Gastrocnemius medialis (tissue), 4 donors: ENCODE measurements at regions not wholly inside any gene's neighbourhood (a gene's known extent, or its start where the extent isn't known, plus 50 kb on each side); places are given as distances from the start of the nearest gene placed in this dataset.

Source experiments
- ATAC-seq, 2 donors: fragments of 150-250 bp; one replicate each; pipeline ENCODE4 v1.9.1; 2016
- DNase-seq, 2 donors: peaks; one replicate each; pipeline ENCODE4 v3.0.0-alpha.2; 2019
- H3K27ac ChIP-seq, 4 donors: fragments of 200-600 bp; sonication (generic); 1 replicate in 1 of 4; 2 replicates in 3 of 4; pipeline ENCODE4 v1.5.1; 2016 to 2018; ENCODE audit warnings: mild to moderate bottlenecking in 2 of 4, moderate library complexity in 1 of 4
- H3K27me3 ChIP-seq, 3 donors: fragments of 200-600 bp; sonication (generic) in 2 of 3; 1 replicate in 1 of 3; 2 replicates in 2 of 3; pipeline versions ENCODE4 v1.5.1 to v1.6.0; 2016 to 2019; ENCODE audit warnings: mild to moderate bottlenecking in 1 of 3, moderate library complexity in 1 of 3
- H3K36me3 ChIP-seq, 2 donors: fragments of 200-600 bp; sonication (generic) in 1 of 2; one replicate each; pipeline ENCODE4 v1.5.1; 2017 to 2018
- H3K4me1 ChIP-seq, 2 donors: fragments of 200-600 bp; sonication (generic) in 1 of 2; one replicate each; pipeline ENCODE4 v1.5.1; 2016 to 2017; ENCODE audit warnings: mild to moderate bottlenecking in 2 of 2
- H3K4me3 ChIP-seq, 4 donors: fragments of 200-600 bp; sonication (generic) in 3 of 4; 1 replicate in 1 of 4; 2 replicates in 3 of 4; pipeline ENCODE4 v1.5.1; 2016 to 2019; ENCODE audit warnings: mild to moderate bottlenecking in 2 of 4
- H3K9me3 ChIP-seq, 3 donors: fragments of 200-600 bp; sonication (generic) in 2 of 3; 1 replicate in 1 of 3; 2 replicates in 2 of 3; pipeline ENCODE4 v1.5.1; 2016 to 2019
- CTCF ChIP-seq, 5 experiments: fragments of 450-650 bp in 3 of 5; fragments of 200-600 bp in 2 of 5; sonication (generic) in 2 of 5; IDR thresholded peaks in 4 of 5; conservative IDR thresholded peaks in 1 of 5; 1 replicate in 4 of 5; 2 replicates in 1 of 5; pipeline ENCODE4 v1.5.1; 2016 to 2019; ENCODE audit warnings: antibody characterized with exemption in 5 of 5, mild to moderate bottlenecking in 3 of 5, moderate library complexity in 3 of 5
- POLR2A ChIP-seq, 2 donors: fragments of 450-650 bp; IDR thresholded peaks; one replicate each; pipeline ENCODE4 v1.6.1; 2017; ENCODE audit warnings: antibody characterized with exemption in 2 of 2, mild to moderate bottlenecking in 2 of 2, moderate library complexity in 2 of 2
- in situ Hi-C, 4 donors: fragments of 200-750 bp; cut with MboI; loops; one replicate each; pipeline versions ENCODE4 v1.15.0 to v1.8.0; 2017; ENCODE audit warnings: low sequenced_read_pairs in 4 of 4
- intact Hi-C: fragments of 100-400 bp; cut with DNase I; formaldehyde crosslinking; loops from one replicate; pipeline ENCODE4 v1.15.1; 2023; ENCODE audit warnings: low total_unique reads

DNA sequence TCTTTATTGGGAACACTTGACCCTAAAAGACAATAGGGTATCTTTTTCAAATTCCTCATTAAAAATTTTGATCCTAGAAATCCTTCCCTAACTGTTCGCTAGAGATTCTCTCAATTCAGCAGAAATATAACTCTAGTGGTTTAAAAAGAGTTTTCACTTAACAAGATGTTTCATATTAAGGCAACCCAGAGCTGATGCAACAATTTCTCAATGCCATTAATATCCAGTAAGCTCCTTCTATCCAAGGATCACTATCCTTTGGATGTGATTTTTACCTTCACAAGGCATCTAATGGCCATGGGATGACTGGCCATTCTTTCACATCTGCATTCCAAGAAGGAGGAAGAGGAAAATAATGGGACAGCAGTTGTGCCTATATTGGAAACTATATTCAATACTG is 183.4 kb downstream of the ANKRD50 start:
- in situ Hi-C loops = no loop called here
- intact Hi-C loops = no loop called here
- Histone ChIP-seq H3K27ac (no peak overlapping the region), H3K36me3 (no peaks in the 10 kb centered on the region), H3K4me1 (no peaks in the 10 kb centered on the region), H3K9me3 (no peaks in the 10 kb centered on the region), H3K4me3 (no peak overlapping the region), H3K27me3 (no peaks in the 10 kb centered on the region)
- no peak for TF ChIP-seq CTCF (IDR thresholded peaks at IDR 0.05 in 4 of 5, conservative IDR thresholded peaks at IDR 0.05 in 1 of 5)
- no peak for TF ChIP-seq POLR2A (IDR thresholded peaks at IDR 0.05)
- DNase-seq = no peak
- ATAC-seq = no peak

DNA sequence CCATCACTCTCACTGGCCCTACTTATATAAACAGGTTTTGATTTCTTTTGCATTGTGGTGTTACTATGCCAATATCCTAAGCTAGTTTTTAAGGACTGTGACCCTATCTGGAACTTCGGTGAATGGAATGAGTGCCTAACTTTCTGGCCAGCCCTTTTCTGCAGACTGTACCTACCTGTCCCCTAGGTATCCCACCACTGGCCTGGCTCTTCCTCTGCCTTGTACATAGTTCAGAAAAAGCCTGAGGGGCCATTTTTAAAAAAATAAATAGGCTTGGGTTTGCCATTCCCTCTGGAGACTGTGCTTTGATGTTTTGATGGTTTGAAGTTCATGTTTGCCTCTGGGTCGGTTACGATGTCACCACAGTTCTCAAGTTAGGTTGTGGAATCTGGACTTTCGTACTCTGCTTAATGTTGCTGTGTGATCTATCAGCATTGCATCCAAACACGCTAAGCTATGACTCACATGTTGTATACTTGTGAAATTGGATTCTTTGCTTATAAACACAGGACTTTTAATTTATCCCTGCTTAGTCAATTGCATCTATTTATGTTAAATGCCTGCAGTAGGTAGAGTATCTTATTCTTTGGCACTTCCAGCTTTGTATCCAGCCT is 182.0 kb downstream of the ANKRD50 start:
- in situ Hi-C loops = no loop called here
- Histone ChIP-seq H3K4me3 (no peak overlapping the region), H3K27me3 (no peaks in the 10 kb centered on the region), H3K36me3 (no peaks in the 10 kb centered on the region), H3K27ac (no peak overlapping the region), H3K4me1 (no peaks in the 10 kb centered on the region), H3K9me3 (no peaks in the 10 kb centered on the region)
- ATAC-seq (no peak), DNase-seq (no peak)
- intact Hi-C loops = no loop called here
- TF ChIP-seq CTCF (IDR thresholded peaks at IDR 0.05 in 4 of 5, conservative IDR thresholded peaks at IDR 0.05 in 1 of 5) (no peak), POLR2A (IDR thresholded peaks at IDR 0.05) (no peak)

DNA sequence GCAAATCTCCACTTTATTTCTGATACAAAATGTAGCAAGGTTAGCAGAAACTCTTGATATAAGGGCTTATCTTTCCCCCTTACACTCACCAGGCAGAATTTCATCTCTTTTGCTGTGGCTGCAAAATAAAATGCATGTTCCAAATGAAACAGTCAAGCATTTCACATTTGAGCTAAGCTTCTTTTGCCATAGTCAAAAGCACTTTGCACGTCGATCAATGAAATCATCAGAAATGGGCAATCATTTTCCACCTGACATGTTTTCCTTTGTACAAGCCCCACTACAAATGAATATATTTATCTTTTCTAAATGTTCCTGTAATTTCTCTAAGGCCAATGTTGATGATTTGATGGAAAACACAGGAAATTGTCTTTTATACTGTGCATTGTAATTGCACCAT is 178.4 kb downstream of the ANKRD50 start:
- Histone ChIP-seq H3K27me3 (no peaks in the 10 kb centered on the region), H3K4me1 (no peaks in the 10 kb centered on the region), H3K36me3 (no peaks in the 10 kb centered on the region), H3K27ac (no peak overlapping the region), H3K9me3 (no peaks in the 10 kb centered on the region), H3K4me3 (no peak overlapping the region)
- ATAC-seq (no peak), DNase-seq (no peak)
- in situ Hi-C loops = no loop called here
- TF ChIP-seq POLR2A (IDR thresholded peaks at IDR 0.05) = no peak
- no peak for TF ChIP-seq CTCF (IDR thresholded peaks at IDR 0.05 in 4 of 5, conservative IDR thresholded peaks at IDR 0.05 in 1 of 5)
- intact Hi-C loops = no loop called here

GRCh38 chr4:124535003-124535402 is 177.5 kb downstream of the ANKRD50 start:
- no peaks in the 10 kb centered on the region for H3K27me3 ChIP-seq
- no peaks in the 10 kb centered on the region for H3K4me1 ChIP-seq
- ATAC-seq (no peak), DNase-seq (no peak)
- no peaks in the 10 kb centered on the region for H3K36me3 ChIP-seq
- in situ Hi-C loops = no loop called here
- no peaks in the 10 kb centered on the region for H3K9me3 ChIP-seq
- intact Hi-C loops = no loop called here
- no peak overlapping the region for H3K4me3 ChIP-seq
- TF ChIP-seq POLR2A (IDR thresholded peaks at IDR 0.05) (no peak), CTCF (IDR thresholded peaks at IDR 0.05 in 4 of 5, conservative IDR thresholded peaks at IDR 0.05 in 1 of 5) (no peak)
- H3K27ac ChIP-seq = no peak overlapping the region

DNA sequence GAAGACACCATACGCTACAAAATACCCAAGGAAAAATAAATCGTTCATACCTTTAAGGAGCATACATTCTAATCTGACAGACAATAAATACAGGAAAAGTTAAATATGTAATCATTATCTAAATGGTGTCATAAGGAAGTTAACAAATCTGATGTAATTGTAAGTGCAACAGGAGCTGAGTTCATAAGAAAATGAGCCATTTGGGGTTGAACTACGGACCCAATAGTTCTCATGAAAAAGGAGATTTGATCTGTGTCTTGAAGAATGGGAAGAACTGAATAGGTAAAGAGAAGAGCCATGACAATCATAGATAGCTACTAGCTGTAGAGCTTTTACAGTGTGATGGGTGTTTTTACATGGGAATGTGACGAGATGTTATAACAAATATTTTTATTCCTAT is 175.6 kb downstream of the ANKRD50 start:
- H3K4me3 ChIP-seq = no peak overlapping the region
- no peaks in the 10 kb centered on the region for H3K9me3 ChIP-seq
- no peak for DNase-seq
- no peak for ATAC-seq
- intact Hi-C loops (no loop called here), in situ Hi-C loops (no loop called here)
- H3K27ac ChIP-seq = no peak overlapping the region
- no peaks in the 10 kb centered on the region for H3K27me3 ChIP-seq
- no peaks in the 10 kb centered on the region for H3K4me1 ChIP-seq
- H3K36me3 ChIP-seq = no peaks in the 10 kb centered on the region
- TF ChIP-seq CTCF (IDR thresholded peaks at IDR 0.05 in 4 of 5, conservative IDR thresholded peaks at IDR 0.05 in 1 of 5) (no peak), POLR2A (IDR thresholded peaks at IDR 0.05) (no peak)
